GM12872 (cell line): ENCODE measurements at regions not wholly inside any gene's neighbourhood (a gene's known extent, or its start where the extent isn't known, plus 50 kb on each side); places are given as distances from the start of the nearest gene placed in this dataset.

Source experiments
- TF ChIP-seq, protein P1 (sequence below): IDR thresholded peaks from 3 replicates; pipeline ENCODE4 v1.5.1; 2011; ENCODE audit warnings: low read depth, mild to moderate bottlenecking, low read length, moderate library complexity; ENCODE audit not compliant: insufficient read depth

DNA sequence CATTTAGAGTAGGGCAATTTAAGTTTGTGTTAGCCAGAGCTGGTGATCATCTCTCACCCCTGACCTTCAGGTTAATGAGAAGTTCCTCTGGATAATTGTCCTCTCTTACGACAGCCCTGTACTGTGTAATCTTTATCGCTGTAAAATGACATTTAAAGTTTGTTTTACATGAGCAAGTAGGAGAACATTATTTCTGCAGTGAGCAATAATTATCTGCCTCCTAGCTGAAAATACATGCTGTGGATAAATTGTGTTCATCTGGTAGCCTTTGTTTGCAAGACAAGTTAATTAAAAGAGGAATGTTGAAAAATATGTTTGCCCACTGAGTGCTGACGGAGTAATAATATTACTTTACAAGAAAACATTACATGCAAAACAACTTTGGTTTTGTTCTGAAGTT is 1083.8 kb upstream of the NUDT12 start:
- TF ChIP-seq, protein P1, sequence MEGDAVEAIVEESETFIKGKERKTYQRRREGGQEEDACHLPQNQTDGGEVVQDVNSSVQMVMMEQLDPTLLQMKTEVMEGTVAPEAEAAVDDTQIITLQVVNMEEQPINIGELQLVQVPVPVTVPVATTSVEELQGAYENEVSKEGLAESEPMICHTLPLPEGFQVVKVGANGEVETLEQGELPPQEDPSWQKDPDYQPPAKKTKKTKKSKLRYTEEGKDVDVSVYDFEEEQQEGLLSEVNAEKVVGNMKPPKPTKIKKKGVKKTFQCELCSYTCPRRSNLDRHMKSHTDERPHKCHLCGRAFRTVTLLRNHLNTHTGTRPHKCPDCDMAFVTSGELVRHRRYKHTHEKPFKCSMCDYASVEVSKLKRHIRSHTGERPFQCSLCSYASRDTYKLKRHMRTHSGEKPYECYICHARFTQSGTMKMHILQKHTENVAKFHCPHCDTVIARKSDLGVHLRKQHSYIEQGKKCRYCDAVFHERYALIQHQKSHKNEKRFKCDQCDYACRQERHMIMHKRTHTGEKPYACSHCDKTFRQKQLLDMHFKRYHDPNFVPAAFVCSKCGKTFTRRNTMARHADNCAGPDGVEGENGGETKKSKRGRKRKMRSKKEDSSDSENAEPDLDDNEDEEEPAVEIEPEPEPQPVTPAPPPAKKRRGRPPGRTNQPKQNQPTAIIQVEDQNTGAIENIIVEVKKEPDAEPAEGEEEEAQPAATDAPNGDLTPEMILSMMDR: no peak

DNA sequence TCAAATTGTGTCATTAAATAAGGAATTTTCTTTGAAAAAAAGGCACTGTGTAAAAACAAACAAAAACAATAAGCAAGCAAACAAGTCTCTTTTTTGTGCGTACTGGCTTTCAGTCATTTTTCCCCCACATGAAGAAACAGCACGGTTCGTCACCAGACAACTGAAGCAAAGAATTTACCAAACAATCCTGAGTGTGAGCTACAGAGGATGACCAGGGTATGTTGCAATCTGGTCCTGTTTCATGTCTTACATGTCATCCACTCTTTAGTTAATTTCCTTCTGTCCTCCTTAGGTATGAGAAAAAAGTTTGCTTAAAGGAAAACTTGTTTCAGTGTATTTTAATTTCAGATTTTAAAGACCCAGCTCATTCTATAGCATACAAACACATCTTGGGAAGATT is 1080.7 kb upstream of the NUDT12 start:
- TF ChIP-seq, protein P1: no peak

DNA sequence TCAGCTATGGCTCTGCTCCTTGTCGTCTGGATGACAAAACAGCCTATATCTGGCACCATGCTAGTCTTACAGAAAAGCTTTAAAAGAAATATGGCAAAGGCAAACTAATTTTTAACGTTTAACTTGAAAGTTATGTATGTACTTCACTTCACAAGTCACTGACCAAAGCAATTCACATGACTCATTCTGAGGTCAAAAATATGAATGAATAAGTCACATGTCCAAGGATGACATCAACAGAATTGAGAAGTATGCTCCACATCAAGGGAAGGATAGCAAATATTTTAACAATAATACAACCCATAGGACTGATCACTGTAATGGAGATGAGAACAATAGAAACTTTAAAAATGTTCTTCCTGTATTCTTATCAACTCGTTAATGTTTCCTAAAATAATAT is 1072.6 kb upstream of the NUDT12 start:
- TF ChIP-seq, protein P1: no peak

DNA sequence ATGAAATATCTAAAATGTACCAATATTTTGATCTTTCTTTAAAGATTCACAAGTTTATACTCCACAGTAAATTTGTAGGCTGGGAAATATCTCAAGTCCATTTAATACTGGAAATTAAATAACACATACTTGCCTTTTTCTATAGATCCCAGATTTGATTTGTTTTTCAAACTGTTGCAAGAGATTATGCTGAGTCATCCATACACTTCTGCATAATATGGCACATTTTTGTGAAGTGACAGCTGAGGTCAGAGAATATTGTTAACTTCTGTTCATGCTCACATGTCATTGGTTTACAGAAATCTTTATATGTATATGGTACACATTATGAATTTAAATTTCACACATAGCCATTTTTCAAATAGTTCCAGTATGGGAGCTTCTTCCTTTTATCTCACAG is 1066.3 kb upstream of the NUDT12 start:
- TF ChIP-seq, protein P1: no peak

DNA sequence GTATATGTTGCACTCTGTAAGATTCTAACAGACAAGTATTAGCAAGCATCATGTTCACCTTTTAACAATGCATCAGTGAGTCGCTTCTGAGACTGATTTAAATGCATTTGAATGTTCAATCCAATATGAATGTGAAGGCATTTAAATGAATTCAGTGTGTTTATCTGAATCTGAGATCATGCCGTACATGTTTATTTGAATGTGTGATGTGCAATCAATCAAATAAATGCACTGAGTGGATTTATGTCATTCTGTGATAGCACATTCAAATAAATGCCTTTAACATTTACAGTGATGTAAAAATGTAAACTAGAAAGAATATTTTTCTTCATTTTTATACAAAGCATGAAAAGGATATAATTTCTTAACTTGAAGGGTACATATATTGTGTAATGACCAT is 1063.5 kb upstream of the NUDT12 start:
- TF ChIP-seq, protein P1: no peak

DNA sequence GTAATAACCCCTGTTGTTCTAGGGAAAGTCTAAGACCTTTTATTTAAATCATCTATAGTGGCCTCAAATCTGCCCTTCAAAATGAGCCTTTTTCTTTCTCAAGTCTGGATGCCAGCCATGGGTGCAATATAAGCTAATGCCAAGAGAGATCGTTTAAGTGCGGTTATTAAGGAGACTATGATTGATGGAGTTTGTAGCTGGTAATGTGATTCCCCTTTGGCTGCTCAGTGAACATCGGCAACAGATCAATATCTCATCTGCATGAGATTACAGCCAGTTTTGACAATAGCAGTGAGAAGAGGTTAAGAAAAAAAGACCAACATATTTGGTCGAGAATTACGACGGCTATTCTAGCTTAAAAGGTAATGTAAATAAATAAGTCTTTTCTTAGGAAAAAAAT is 1049.4 kb upstream of the NUDT12 start:
- TF ChIP-seq, protein P1: no peak

DNA sequence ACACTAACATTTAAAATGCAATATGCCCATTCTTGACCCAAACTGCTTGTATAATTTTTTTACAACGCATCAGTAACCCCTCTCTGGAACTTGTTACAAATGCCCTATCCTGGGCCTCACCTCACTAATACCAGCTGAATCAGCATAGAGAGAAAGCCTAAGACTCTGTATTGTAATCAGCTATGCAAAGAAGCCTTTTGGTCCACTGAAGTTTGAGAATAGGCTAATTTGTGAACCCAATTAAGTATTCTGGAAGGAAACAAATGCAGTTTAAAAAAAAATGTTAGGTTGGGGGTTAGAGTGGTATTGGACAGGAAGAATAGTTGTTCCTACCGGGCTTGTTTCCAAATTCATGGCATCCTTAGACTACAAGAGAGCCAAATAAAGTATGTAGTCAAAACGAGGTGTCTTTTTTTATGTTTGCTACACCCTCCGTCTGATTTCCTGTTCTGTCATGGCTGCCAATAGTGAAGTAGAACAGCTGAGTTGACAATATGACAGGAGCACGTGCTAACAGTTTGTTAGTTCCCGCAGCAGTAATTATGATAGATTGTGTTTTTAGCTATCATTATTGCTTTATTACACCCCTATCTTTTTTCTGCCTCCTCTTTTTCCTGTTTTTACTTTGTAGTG is 1048.7 kb upstream of the NUDT12 start:
- TF ChIP-seq, protein P1: no peak
